Kidney epithelial cell (primary cell): ENCODE measurements at regions not wholly inside any gene's neighbourhood (a gene's known extent, or its start where the extent isn't known, plus 50 kb on each side); places are given as distances from the start of the nearest gene placed in this dataset.

Experiments
- DNase-seq: peaks from one replicate; pipeline ENCODE4 v3.0.0-alpha.2; 2010; ENCODE audit warnings: low read depth
- H3K27me3 ChIP-seq: 2 replicates; pipeline ENCODE4 v1.6.0; 2011; ENCODE audit warnings: low read length; ENCODE audit not compliant: control insufficient read depth, insufficient read depth
- H3K36me3 ChIP-seq: 2 replicates; pipeline ENCODE4 v1.5.1; 2011; ENCODE audit warnings: low read length; ENCODE audit not compliant: control insufficient read depth, insufficient read depth
- H3K4me3 ChIP-seq: 2 replicates; pipeline ENCODE4 v1.5.1; 2011; ENCODE audit warnings: low read depth, mild to moderate bottlenecking, control low read depth, low read length
- TF ChIP-seq, protein P1 (sequence below): IDR thresholded peaks from 2 replicates; pipeline ENCODE4 v1.5.1; 2011; ENCODE audit warnings: mild to moderate bottlenecking, moderate library complexity, low read length, control low read depth, inconsistent platforms; ENCODE audit not compliant: insufficient read depth, poor library complexity, severe bottlenecking

DNA sequence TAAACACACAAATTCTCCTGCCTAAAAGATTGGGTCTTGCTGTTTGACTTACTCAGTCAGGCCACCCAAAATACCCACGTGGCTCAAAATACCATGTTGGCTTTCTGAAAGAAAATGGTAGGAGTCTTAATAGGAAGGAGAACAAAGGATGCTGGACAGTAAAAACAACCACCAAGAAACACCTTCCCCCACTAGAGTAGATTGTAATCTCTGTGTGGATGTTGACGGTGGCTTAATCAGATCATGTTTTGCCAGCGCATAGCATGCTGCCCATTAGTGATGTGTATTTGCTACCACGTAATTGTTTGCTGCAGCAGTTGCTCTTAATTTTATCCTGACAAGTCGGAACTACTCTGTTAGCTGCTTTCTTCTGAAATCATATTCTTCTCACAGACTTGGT, 1229.3 kb upstream of the SLC10A2 start:
- Histone ChIP-seq H3K4me3 (no peak overlapping the region), H3K27me3 (no peaks in the 10 kb centered on the region), H3K36me3 (no peaks in the 10 kb centered on the region)
- TF ChIP-seq, protein P1, sequence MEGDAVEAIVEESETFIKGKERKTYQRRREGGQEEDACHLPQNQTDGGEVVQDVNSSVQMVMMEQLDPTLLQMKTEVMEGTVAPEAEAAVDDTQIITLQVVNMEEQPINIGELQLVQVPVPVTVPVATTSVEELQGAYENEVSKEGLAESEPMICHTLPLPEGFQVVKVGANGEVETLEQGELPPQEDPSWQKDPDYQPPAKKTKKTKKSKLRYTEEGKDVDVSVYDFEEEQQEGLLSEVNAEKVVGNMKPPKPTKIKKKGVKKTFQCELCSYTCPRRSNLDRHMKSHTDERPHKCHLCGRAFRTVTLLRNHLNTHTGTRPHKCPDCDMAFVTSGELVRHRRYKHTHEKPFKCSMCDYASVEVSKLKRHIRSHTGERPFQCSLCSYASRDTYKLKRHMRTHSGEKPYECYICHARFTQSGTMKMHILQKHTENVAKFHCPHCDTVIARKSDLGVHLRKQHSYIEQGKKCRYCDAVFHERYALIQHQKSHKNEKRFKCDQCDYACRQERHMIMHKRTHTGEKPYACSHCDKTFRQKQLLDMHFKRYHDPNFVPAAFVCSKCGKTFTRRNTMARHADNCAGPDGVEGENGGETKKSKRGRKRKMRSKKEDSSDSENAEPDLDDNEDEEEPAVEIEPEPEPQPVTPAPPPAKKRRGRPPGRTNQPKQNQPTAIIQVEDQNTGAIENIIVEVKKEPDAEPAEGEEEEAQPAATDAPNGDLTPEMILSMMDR = no peak
- DNase-seq = no peak

GRCh38 chr13:104289400-104289799, 1223.2 kb upstream of the SLC10A2 start:
- TF ChIP-seq, protein P1 = no peak
- Histone ChIP-seq H3K4me3 (no peak overlapping the region), H3K27me3 (no peaks in the 10 kb centered on the region), H3K36me3 (no peaks in the 10 kb centered on the region)
- no peak for DNase-seq

DNA sequence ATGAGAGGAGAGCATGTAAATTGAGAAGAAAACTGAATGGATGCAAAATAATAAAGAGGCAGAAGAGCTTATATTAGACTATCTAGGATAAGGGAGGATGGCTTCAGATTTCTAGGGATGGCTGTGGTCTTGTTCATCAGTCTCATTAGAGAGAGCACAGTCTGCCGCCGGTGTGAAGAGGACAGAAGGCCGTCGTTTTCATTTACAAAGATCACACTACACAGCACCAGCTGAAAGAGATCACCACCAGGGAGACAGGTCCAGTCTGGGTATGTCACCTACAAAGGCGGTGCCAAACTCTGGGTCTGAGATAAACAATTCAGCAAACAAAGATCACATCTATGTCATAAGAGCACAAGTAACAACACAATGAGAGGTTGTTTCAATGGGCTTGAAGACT, 1222.3 kb upstream of the SLC10A2 start:
- H3K27me3 ChIP-seq = no peaks in the 10 kb centered on the region
- no peak overlapping the region for H3K4me3 ChIP-seq
- TF ChIP-seq, protein P1 = no peak
- DNase-seq = no peak
- H3K36me3 ChIP-seq = no peaks in the 10 kb centered on the region

DNA sequence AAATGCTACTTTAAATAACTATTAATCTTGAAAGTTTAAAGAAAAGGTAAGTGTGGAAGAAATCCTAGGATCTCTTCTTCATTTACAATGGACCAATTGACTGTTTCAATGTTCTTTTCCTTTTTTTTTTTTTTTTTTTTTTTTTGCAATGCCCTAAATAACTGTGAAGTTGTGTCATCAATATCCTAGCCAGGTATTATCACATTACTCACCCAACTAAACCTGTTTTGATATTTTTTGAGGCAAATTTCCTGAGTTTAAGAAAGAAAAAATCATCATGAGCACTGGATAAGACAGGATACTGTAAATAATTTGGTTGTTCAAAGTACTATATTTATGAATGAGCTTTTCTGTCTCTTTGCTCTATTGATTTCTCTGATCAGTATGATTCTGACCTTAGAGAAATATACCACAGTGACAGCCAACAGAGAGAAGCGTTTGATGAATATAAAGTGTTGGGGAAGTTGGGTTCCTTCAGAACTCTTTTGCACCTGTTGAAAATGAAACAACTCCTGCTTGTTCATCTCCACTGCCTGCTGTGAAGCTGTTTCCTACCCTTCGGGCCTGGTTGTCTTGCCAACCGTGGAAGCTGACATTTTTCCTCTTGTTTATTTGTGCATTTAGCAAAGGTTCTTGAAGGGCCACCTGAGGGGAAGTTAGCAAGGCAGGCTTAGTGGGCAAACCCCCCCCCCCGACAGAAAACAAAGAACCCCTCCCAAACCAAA, 1220.5 kb upstream of the SLC10A2 start:
- Histone ChIP-seq H3K36me3 (no peaks in the 10 kb centered on the region), H3K4me3 (no peak overlapping the region), H3K27me3 (no peaks in the 10 kb centered on the region)
- DNase-seq = peak; percentile 14
- TF ChIP-seq, protein P1 = no peak

GRCh38 chr13:104281910-104282309, 1215.7 kb upstream of the SLC10A2 start:
- Histone ChIP-seq H3K27me3 (no peaks in the 10 kb centered on the region), H3K4me3 (no peak overlapping the region), H3K36me3 (no peaks in the 10 kb centered on the region)
- TF ChIP-seq, protein P1 = no peak
- DNase-seq = no peak

- Histone ChIP-seq H3K36me3 (no peaks in the 10 kb centered on the region), H3K4me3 (no peak overlapping the region), H3K27me3 (no peaks in the 10 kb centered on the region)
- no peak for DNase-seq
- TF ChIP-seq, protein P1 = no peak
These were observed 1204.5 kb upstream of the SLC10A2 start for GRCh38 chr13:104270731-104271130.
